Upper lobe of left lung (tissue), 6 donors: ENCODE measurements at regions not wholly inside any gene's neighbourhood (a gene's known extent, or its start where the extent isn't known, plus 50 kb on each side); places are given as distances from the start of the nearest gene placed in this dataset.

ENCODE experiments used
- ATAC-seq, 2 donors: fragments of 200-7000 bp; cut with Tn5 transposase; one replicate each; pipeline ENCODE4 v1.9.1; 2022; ENCODE audit warnings: mild to moderate bottlenecking in 2 of 2, moderate library complexity in 2 of 2; ENCODE audit not compliant: low FRiP score in 2 of 2
- DNase-seq, 2 donors: peaks; one replicate each; pipeline ENCODE4 v3.0.0-alpha.2; 2019 to 2020
- H3K27ac ChIP-seq, 4 donors: fragments of 200-600 bp; sonication (generic); one replicate each; pipeline ENCODE4 v1.5.1; 2016 to 2019
- H3K27me3 ChIP-seq, 4 donors: fragments of 200-600 bp; sonication (generic); one replicate each; pipeline ENCODE4 v1.5.1; 2017 to 2019
- H3K36me3 ChIP-seq, 4 donors: fragments of 200-600 bp; sonication (generic); one replicate each; pipeline ENCODE4 v1.5.1; 2016 to 2019
- H3K4me1 ChIP-seq, 4 donors: fragments of 200-600 bp; sonication (generic); one replicate each; pipeline ENCODE4 v1.5.1; 2018 to 2019
- H3K4me3 ChIP-seq, 4 donors: fragments of 200-600 bp; sonication (generic); one replicate each; pipeline ENCODE4 v1.5.1; 2017 to 2019; ENCODE audit warnings: mild to moderate bottlenecking in 2 of 4, moderate library complexity in 1 of 4
- H3K9me3 ChIP-seq, 4 donors: fragments of 200-600 bp; sonication (generic); one replicate each; pipeline ENCODE4 v1.5.1; 2018 to 2019
- EP300 ChIP-seq, 4 donors: sonication (generic); formaldehyde crosslinking; IDR thresholded peaks; one replicate each; pipeline ENCODE4 v1.5.1; 2017; ENCODE audit warnings: antibody characterized with exemption in 4 of 4, control low read depth in 2 of 4
- POLR2A ChIP-seq, 4 donors: fragments of 450-650 bp; IDR thresholded peaks; one replicate each; pipeline ENCODE4 v1.5.1; 2016 to 2017; ENCODE audit warnings: antibody characterized with exemption in 4 of 4, mild to moderate bottlenecking in 2 of 4
- POLR2AphosphoS5 ChIP-seq, 2 donors: sonication (generic); formaldehyde crosslinking; IDR thresholded peaks; one replicate each; pipeline ENCODE4 v1.5.1; 2017; ENCODE audit warnings: antibody characterized with exemption in 2 of 2
- WGBS, 2 donors: methylation state at CpG; one replicate each; pipeline ENCODE4 v1.1.5; 2017 to 2018; 5-methylcytosine and 5-hydroxymethylcytosine counted together
- TF ChIP-seq, protein P1 (sequence below), 6 experiments: fragments of 450-650 bp in 4 of 6; fragments of 200-600 bp in 2 of 6; sonication (generic) in 2 of 6; IDR thresholded peaks; one replicate each; pipeline ENCODE4 v1.5.1; 2016 to 2019; ENCODE audit warnings: antibody characterized with exemption in 6 of 6
- donor health status: DM: no; HTN: no; CAD: no; lungs with moderate emphysema.
- donor health status: DM: no; HTN: yes; CAD: no; lungs with severe emphysema.

- Histone ChIP-seq H3K27me3 (no peaks in the 10 kb centered on the region), H3K4me3 (no peak overlapping the region), H3K9me3 (no peaks in the 10 kb centered on the region), H3K4me1 (no peaks in the 10 kb centered on the region), H3K27ac (no peak overlapping the region), H3K36me3 (no peaks in the 10 kb centered on the region)
- DNase-seq (no peak), ATAC-seq (no peak)
- TF ChIP-seq POLR2A (IDR thresholded peaks at IDR 0.05) = no peak
- TF ChIP-seq, protein P1, sequence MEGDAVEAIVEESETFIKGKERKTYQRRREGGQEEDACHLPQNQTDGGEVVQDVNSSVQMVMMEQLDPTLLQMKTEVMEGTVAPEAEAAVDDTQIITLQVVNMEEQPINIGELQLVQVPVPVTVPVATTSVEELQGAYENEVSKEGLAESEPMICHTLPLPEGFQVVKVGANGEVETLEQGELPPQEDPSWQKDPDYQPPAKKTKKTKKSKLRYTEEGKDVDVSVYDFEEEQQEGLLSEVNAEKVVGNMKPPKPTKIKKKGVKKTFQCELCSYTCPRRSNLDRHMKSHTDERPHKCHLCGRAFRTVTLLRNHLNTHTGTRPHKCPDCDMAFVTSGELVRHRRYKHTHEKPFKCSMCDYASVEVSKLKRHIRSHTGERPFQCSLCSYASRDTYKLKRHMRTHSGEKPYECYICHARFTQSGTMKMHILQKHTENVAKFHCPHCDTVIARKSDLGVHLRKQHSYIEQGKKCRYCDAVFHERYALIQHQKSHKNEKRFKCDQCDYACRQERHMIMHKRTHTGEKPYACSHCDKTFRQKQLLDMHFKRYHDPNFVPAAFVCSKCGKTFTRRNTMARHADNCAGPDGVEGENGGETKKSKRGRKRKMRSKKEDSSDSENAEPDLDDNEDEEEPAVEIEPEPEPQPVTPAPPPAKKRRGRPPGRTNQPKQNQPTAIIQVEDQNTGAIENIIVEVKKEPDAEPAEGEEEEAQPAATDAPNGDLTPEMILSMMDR (IDR thresholded peaks at IDR 0.05) = no peak
- no peak for TF ChIP-seq EP300 (IDR thresholded peaks at IDR 0.05)
- TF ChIP-seq POLR2AphosphoS5 (IDR thresholded peaks at IDR 0.05) = no peak
- 84 to 93% methylated on average over 10 to 11 of the region's 11 CpGs for WGBS, 2 donors
Observed at GRCh38 chr16:86966777-86967176, 350.4 kb downstream of the C16orf95 start.

- ATAC-seq = peak in 1 of 2 donors; percentile 56
- Histone ChIP-seq H3K9me3 (no peaks in the 10 kb centered on the region), H3K27me3 (no peaks in the 10 kb centered on the region), H3K36me3 (no peaks in the 10 kb centered on the region), H3K27ac (no peak overlapping the region), H3K4me3 (no peak overlapping the region), H3K4me1 (no peaks in the 10 kb centered on the region)
- WGBS, 2 donors = 76 to 82% methylated on average over 15 to 16 of the region's 16 CpGs
- no peak for DNase-seq
- TF ChIP-seq POLR2A (IDR thresholded peaks at IDR 0.05) (no peak), EP300 (IDR thresholded peaks at IDR 0.05) (no peak), POLR2AphosphoS5 (IDR thresholded peaks at IDR 0.05) (no peak)
- TF ChIP-seq, protein P1 (IDR thresholded peaks at IDR 0.05) = no peak
Observed at GRCh38 chr16:86968866-86969265, 348.3 kb downstream of the C16orf95 start.

DNA sequence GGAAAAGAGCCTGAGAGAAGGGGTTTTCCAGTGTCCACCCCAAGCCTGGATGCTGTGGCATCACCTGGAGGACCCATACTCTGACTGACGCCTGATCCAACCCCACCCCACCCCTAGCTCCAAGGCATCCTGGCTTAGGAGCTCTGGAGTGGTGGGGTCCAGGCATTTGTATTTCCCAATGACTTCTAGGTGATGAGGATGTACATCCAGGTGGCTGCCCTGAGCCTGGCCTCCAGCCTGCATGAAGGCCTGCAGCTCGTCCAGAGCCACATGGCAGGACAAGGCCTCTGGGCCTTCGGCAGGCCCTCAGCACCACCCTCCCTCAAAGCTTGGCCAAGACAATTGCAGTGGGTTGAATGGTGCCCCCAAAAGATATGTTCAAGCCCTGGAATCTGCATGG, 347.5 kb downstream of the C16orf95 start:
- Histone ChIP-seq H3K4me3 (no peak overlapping the region), H3K4me1 (no peaks in the 10 kb centered on the region), H3K9me3 (no peaks in the 10 kb centered on the region), H3K27me3 (no peaks in the 10 kb centered on the region), H3K36me3 (no peaks in the 10 kb centered on the region), H3K27ac (no peak overlapping the region)
- TF ChIP-seq, protein P1 (IDR thresholded peaks at IDR 0.05) = no peak
- TF ChIP-seq POLR2AphosphoS5 (IDR thresholded peaks at IDR 0.05) (no peak), EP300 (IDR thresholded peaks at IDR 0.05) (no peak), POLR2A (IDR thresholded peaks at IDR 0.05) (no peak)
- ATAC-seq (no peak), DNase-seq (no peak)
- 96% methylated on average over 3 of the region's 3 CpGs; no CpG with 5 or more reads in 1 of the 2 donors for WGBS, 2 donors

GRCh38 chr16:86970279-86970678, 346.9 kb downstream of the C16orf95 start:
- H3K27ac ChIP-seq = no peak overlapping the region
- H3K4me3 ChIP-seq = no peak overlapping the region
- H3K27me3 ChIP-seq = no peaks in the 10 kb centered on the region
- H3K9me3 ChIP-seq = no peaks in the 10 kb centered on the region
- TF ChIP-seq POLR2A (IDR thresholded peaks at IDR 0.05) = no peak
- TF ChIP-seq POLR2AphosphoS5 (IDR thresholded peaks at IDR 0.05) = no peak
- TF ChIP-seq, protein P1 (IDR thresholded peaks at IDR 0.05) = no peak
- no peak for TF ChIP-seq EP300 (IDR thresholded peaks at IDR 0.05)
- ATAC-seq = no peak
- H3K36me3 ChIP-seq = no peaks in the 10 kb centered on the region
- no peaks in the 10 kb centered on the region for H3K4me1 ChIP-seq
- 78 to 81% methylated on average over 6 of the region's 6 CpGs for WGBS, 2 donors
- no peak for DNase-seq

GRCh38 chr16:86970726-86971125, 346.5 kb downstream of the C16orf95 start:
- Histone ChIP-seq H3K27me3 (no peaks in the 10 kb centered on the region), H3K9me3 (no peaks in the 10 kb centered on the region), H3K4me3 (no peak overlapping the region), H3K27ac (no peak overlapping the region), H3K4me1 (no peaks in the 10 kb centered on the region), H3K36me3 (no peaks in the 10 kb centered on the region)
- TF ChIP-seq POLR2A (IDR thresholded peaks at IDR 0.05) = no peak
- TF ChIP-seq, protein P1 (IDR thresholded peaks at IDR 0.05) = no peak
- DNase-seq = no peak
- WGBS, 2 donors = 89% methylated on average over 4 of the region's 4 CpGs; no CpG with 5 or more reads in 1 of the 2 donors
- no peak for ATAC-seq
